OCI-LY1 (cell line): ENCODE measurements at regions not wholly inside any gene's neighbourhood (a gene's known extent, or its start where the extent isn't known, plus 50 kb on each side); places are given as distances from the start of the nearest gene placed in this dataset.
"Not testable (repeated sequence)": the region's sequence is repeated elsewhere in the genome, so short reads cannot be mapped to it uniquely, and the experiment has no call there.

Experiments
- H2AFZ ChIP-seq: fragments of 200-600 bp; sonication (generic), shearing (Covaris generic); 2 replicates; pipeline ENCODE4 v1.6.0; 2014; ENCODE audit warnings: antibody characterized with exemption, mild to moderate bottlenecking, low read length
- H3F3A ChIP-seq: fragments of 200-600 bp; sonication (generic), shearing (Covaris generic); 2 replicates; pipeline ENCODE4 v1.6.0; 2014; ENCODE audit warnings: mild to moderate bottlenecking, antibody characterized with exemption, low read length, moderate library complexity; ENCODE audit not compliant: insufficient read depth
- H3K27ac ChIP-seq: fragments of 200-600 bp; sonication (generic); 2 replicates; pipeline ENCODE4 v1.5.1; 2014; ENCODE audit warnings: low read length, mixed run types, mild to moderate bottlenecking, low read depth; ENCODE audit not compliant: poor library complexity, severe bottlenecking
- H3K27me3 ChIP-seq: fragments of 200-600 bp; sonication (generic); 2 replicates; pipeline ENCODE4 v1.6.0; 2014; ENCODE audit warnings: antibody characterized with exemption, mild to moderate bottlenecking, low read length, moderate library complexity; ENCODE audit not compliant: insufficient read depth
- H3K36me3 ChIP-seq: fragments of 200-600 bp; sonication (generic); 2 replicates; pipeline ENCODE4 v1.6.1; 2014; ENCODE audit warnings: mild to moderate bottlenecking, antibody characterized with exemption, low read length, moderate library complexity, mixed read lengths; ENCODE audit not compliant: insufficient read depth
- H3K4me1 ChIP-seq: fragments of 200-600 bp; sonication (generic); 2 replicates; pipeline ENCODE4 v1.5.1; 2014; ENCODE audit warnings: mild to moderate bottlenecking, low read length, moderate library complexity; ENCODE audit not compliant: insufficient read depth, severe bottlenecking
- H3K4me2 ChIP-seq: fragments of 200-600 bp; sonication (generic), shearing (Covaris generic); 2 replicates; pipeline ENCODE4 v1.6.1; 2014; ENCODE audit warnings: low read length
- H3K4me3 ChIP-seq: fragments of 200-600 bp; sonication (generic); 2 replicates; pipeline ENCODE4 v1.5.1; 2014; ENCODE audit warnings: low read length, low read depth, mild to moderate bottlenecking, mixed read lengths; ENCODE audit not compliant: poor library complexity, severe bottlenecking
- H3K79me2 ChIP-seq: fragments of 200-600 bp; shearing (Covaris generic); 2 replicates; pipeline ENCODE4 v1.6.1; 2016; ENCODE audit warnings: mixed run types, low read length, mixed read lengths; ENCODE audit not compliant: insufficient read depth
- H3K9ac ChIP-seq: fragments of 200-600 bp; sonication (generic), shearing (Covaris generic); 2 replicates; pipeline ENCODE4 v1.6.1; 2014; ENCODE audit warnings: mild to moderate bottlenecking, low read length, mixed read lengths
- H3K9me2 ChIP-seq: fragments of 200-600 bp; sonication (generic), shearing (Covaris generic); 2 replicates; pipeline ENCODE4 v1.6.1; 2014; ENCODE audit warnings: low read depth, mild to moderate bottlenecking, low read length, mixed read lengths
- H3K9me3 ChIP-seq: fragments of 200-600 bp; shearing (Covaris generic); 2 replicates; pipeline ENCODE4 v1.6.1; 2014; ENCODE audit warnings: low read length, mixed read lengths
- H4K20me1 ChIP-seq: fragments of 200-600 bp; sonication (generic), shearing (Covaris generic); 2 replicates; pipeline ENCODE4 v1.6.0; 2016; ENCODE audit warnings: mild to moderate bottlenecking, low read length; ENCODE audit not compliant: insufficient read depth
- EZH2 ChIP-seq: fragments of 200-600 bp; sonication (generic), shearing (Covaris generic); IDR thresholded peaks from 2 replicates; pipeline ENCODE4 v1.8.0; 2017; ENCODE audit warnings: borderline replicate concordance, mixed run types, mild to moderate bottlenecking, antibody characterized with exemption, low read length, moderate library complexity, mixed read lengths
- TF ChIP-seq, protein P1 (sequence below): fragments of 200-600 bp; sonication (generic), shearing (Covaris generic); IDR thresholded peaks from 2 replicates; pipeline ENCODE4 v1.5.1; 2017; ENCODE audit warnings: mild to moderate bottlenecking, antibody characterized with exemption, low read length, moderate library complexity, mixed read lengths

DNA sequence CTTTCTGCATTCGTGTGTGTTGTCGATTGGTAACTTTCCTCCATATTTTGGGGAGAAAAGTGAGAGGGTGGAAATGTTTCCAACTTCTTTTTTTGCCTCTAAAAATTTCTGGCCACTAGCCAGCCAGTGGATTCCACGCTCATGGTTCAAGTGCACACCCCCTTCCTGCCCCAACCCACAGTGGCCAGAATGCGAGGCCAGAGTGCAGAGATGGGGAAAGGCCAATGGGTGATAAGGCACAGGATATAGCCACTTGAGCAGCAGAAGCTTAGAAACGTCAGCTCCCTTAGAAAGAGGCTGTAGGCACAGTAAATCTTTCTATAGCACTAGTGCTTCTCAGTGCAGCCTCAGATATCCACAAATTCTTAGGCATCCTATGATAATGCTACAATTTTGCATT, 75.8 kb upstream of the ADRB2 start:
- Histone ChIP-seq H4K20me1 (no peaks in the 10 kb centered on the region), H2AFZ (no peak overlapping the region), H3K27ac (no peak overlapping the region), H3K9ac (no peak overlapping the region), H3K9me3 (no peaks in the 10 kb centered on the region), H3K4me2 (no peak overlapping the region), H3K27me3 (no peaks in the 10 kb centered on the region), H3K79me2 (no peaks in the 10 kb centered on the region), H3K4me3 (no peak overlapping the region), H3K9me2 (no peaks in the 10 kb centered on the region), H3K36me3 (no peaks in the 10 kb centered on the region), H3K4me1 (no peaks in the 10 kb centered on the region), H3F3A (no peaks in the 10 kb centered on the region)
- TF ChIP-seq, protein P1, sequence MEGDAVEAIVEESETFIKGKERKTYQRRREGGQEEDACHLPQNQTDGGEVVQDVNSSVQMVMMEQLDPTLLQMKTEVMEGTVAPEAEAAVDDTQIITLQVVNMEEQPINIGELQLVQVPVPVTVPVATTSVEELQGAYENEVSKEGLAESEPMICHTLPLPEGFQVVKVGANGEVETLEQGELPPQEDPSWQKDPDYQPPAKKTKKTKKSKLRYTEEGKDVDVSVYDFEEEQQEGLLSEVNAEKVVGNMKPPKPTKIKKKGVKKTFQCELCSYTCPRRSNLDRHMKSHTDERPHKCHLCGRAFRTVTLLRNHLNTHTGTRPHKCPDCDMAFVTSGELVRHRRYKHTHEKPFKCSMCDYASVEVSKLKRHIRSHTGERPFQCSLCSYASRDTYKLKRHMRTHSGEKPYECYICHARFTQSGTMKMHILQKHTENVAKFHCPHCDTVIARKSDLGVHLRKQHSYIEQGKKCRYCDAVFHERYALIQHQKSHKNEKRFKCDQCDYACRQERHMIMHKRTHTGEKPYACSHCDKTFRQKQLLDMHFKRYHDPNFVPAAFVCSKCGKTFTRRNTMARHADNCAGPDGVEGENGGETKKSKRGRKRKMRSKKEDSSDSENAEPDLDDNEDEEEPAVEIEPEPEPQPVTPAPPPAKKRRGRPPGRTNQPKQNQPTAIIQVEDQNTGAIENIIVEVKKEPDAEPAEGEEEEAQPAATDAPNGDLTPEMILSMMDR: no peak
- TF ChIP-seq EZH2: no peak

DNA sequence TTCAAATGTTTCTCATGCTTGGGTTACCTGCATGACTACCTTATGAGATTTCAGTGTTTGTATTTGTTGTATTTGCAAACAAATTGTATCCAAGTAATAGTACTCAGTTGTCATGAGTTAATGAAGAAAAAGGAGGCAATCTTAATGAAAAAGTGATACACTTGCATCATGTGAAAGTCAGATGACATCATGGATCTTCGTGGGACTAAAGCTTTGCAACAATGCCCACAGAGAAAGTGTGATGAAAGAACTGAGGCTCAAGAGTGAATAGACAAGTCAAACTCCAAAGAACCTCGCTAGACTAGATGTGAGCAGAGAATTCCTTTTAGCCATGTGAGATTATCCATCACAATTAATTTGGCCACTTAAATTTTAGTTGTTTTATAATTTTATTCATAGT, 75.4 kb upstream of the ADRB2 start:
- Histone ChIP-seq H3K36me3 (no peaks in the 10 kb centered on the region), H3K79me2 (no peaks in the 10 kb centered on the region), H3K27me3 (no peaks in the 10 kb centered on the region), H3K9me2 (no peaks in the 10 kb centered on the region), H3K4me2 (no peak overlapping the region), H3K4me3 (no peak overlapping the region), H3K4me1 (no peaks in the 10 kb centered on the region), H2AFZ (no peak overlapping the region), H3K9me3 (no peaks in the 10 kb centered on the region), H3K27ac (no peak overlapping the region), H4K20me1 (no peaks in the 10 kb centered on the region), H3F3A (no peaks in the 10 kb centered on the region), H3K9ac (no peak overlapping the region)
- no peak for TF ChIP-seq EZH2
- TF ChIP-seq, protein P1: no peak

DNA sequence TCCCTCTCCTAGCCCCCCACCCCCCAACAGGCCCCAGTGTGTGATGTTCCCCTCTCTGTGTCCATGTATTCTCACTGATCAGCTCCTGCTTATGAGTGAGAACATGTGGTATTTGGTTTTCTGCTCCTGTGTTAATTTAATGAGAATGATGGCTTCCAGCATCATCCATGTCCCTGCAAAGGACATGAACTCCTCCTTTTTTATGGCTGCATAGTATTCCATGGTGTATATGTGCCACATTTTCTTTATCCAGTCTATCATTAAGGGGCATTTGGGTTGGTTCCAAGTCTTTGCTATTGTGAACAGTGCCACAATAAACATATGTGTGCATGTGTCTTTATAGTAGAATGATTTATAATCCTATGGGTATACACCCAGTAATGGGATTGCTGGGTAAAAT, 74.0 kb upstream of the ADRB2 start:
- H3K27ac ChIP-seq: not testable (repeated sequence)

DNA sequence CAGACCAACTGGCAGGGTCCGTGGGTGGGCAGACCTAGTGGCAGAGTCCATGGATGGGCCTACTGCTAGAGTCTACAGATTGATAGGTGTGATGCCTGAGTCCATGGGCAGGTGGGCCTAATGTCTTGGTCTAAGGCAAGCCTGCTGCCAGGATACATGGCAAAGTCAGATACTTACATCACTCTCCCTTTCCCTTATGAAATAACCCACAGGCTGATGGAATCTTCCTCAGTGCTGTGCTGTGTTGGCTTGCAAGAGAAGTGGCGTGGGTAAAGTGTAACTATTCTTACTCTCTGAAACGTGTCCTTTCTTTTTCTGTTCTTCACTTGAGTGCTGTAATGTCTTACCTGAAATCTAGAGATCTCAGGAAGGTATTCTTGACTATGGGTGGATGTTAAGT, 67.3 kb upstream of the ADRB2 start:
- Histone ChIP-seq H3K4me3 (no peak overlapping the region), H3K36me3 (no peaks in the 10 kb centered on the region)
- TF ChIP-seq EZH2: no peak
- TF ChIP-seq, protein P1: no peak

More for the DNA sequence above, 74.0 kb upstream of the ADRB2 start:
- H3K4me3 ChIP-seq, H4K20me1 ChIP-seq, H3K9me3 ChIP-seq, H3K4me1 ChIP-seq, H3K36me3 ChIP-seq, H3K79me2 ChIP-seq, H2AFZ ChIP-seq, H3K4me2 ChIP-seq, H3K9me2 ChIP-seq, H3F3A ChIP-seq, H3K9ac ChIP-seq, H3K27me3 ChIP-seq: not testable (repeated sequence)

More for the DNA sequence above, 67.3 kb upstream of the ADRB2 start:
- Histone ChIP-seq H3K4me1 (no peaks in the 10 kb centered on the region), H3K9me3 (no peaks in the 10 kb centered on the region), H3F3A (no peaks in the 10 kb centered on the region), H3K27me3 (no peaks in the 10 kb centered on the region), H3K9ac (no peak overlapping the region), H2AFZ (no peak overlapping the region), H3K27ac (no peak overlapping the region), H3K4me2 (no peak overlapping the region), H3K79me2 (no peaks in the 10 kb centered on the region), H3K9me2 (no peaks in the 10 kb centered on the region), H4K20me1 (no peaks in the 10 kb centered on the region)
